ENCODE measurements at regions not wholly inside any gene's neighbourhood (a gene's known extent, or its start where the extent isn't known, plus 50 kb on each side); places are given as distances from the start of the nearest gene placed in this dataset.

- Histone ChIP-seq H3K27me3 (ENCODE audit: insufficient read depth, low read depth, low read length) (no peaks in the 10 kb centered on the region), H3K4me3 (ENCODE audit: low read length) (no peak overlapping the region), H3F3A (ENCODE audit: insufficient read depth, low read length, poor library complexity, severe bottlenecking) (no peaks in the 10 kb centered on the region), H3K36me3 (ENCODE audit: insufficient read depth, low read length) (no peaks in the 10 kb centered on the region), H3K9me3 (ENCODE audit: low read length) (no peaks in the 10 kb centered on the region), H3K9ac (ENCODE audit: low read length) (no peak overlapping the region), H3K27ac (ENCODE audit: low read length) (no peak overlapping the region), H3K4me2 (ENCODE audit: low read length) (no peak overlapping the region), H3K9me2 (ENCODE audit: insufficient read depth, low read length) (no peaks in the 10 kb centered on the region), H4K20me1 (ENCODE audit: insufficient read depth) (no peaks in the 10 kb centered on the region), H2AFZ (ENCODE audit: low read depth, low read length) (no peak overlapping the region), H3K79me2 (replicated peaks; ENCODE audit: insufficient read depth, low read length) (no peaks in the 10 kb centered on the region)
- TF ChIP-seq POLR2AphosphoS5 (IDR thresholded peaks at IDR 0.05), result no peak
- no peak for TF ChIP-seq EZH2 (IDR thresholded peaks at IDR 0.05; ENCODE audit: borderline replicate concordance, insufficient read depth, low read length, poor library complexity, severe bottlenecking)
- TF ChIP-seq RAD21 (conservative IDR thresholded peaks at IDR 0.05), result no peak
- TF ChIP-seq, protein P1, sequence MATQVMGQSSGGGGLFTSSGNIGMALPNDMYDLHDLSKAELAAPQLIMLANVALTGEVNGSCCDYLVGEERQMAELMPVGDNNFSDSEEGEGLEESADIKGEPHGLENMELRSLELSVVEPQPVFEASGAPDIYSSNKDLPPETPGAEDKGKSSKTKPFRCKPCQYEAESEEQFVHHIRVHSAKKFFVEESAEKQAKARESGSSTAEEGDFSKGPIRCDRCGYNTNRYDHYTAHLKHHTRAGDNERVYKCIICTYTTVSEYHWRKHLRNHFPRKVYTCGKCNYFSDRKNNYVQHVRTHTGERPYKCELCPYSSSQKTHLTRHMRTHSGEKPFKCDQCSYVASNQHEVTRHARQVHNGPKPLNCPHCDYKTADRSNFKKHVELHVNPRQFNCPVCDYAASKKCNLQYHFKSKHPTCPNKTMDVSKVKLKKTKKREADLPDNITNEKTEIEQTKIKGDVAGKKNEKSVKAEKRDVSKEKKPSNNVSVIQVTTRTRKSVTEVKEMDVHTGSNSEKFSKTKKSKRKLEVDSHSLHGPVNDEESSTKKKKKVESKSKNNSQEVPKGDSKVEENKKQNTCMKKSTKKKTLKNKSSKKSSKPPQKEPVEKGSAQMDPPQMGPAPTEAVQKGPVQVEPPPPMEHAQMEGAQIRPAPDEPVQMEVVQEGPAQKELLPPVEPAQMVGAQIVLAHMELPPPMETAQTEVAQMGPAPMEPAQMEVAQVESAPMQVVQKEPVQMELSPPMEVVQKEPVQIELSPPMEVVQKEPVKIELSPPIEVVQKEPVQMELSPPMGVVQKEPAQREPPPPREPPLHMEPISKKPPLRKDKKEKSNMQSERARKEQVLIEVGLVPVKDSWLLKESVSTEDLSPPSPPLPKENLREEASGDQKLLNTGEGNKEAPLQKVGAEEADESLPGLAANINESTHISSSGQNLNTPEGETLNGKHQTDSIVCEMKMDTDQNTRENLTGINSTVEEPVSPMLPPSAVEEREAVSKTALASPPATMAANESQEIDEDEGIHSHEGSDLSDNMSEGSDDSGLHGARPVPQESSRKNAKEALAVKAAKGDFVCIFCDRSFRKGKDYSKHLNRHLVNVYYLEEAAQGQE (IDR thresholded peaks at IDR 0.05; ENCODE audit: borderline replicate concordance), result no peak
- TF ChIP-seq CTCF (IDR thresholded peaks at IDR 0.05; ENCODE audit: poor library complexity, severe bottlenecking), result no peak
- TF ChIP-seq MXI1 (conservative IDR thresholded peaks at IDR 0.05; ENCODE audit: poor library complexity, severe bottlenecking), result no peak
- TF ChIP-seq SMC3 (conservative IDR thresholded peaks at IDR 0.05; ENCODE audit: poor library complexity), result no peak
- TF ChIP-seq TAF1 (IDR thresholded peaks at IDR 0.05; ENCODE audit: low read depth), result no peak
- no peak for TF ChIP-seq EP300 (conservative IDR thresholded peaks at IDR 0.05; ENCODE audit: poor library complexity, severe bottlenecking)
These were observed 300.2 kb downstream of the USP46 start for GRCh38 chr4:52358883-52359321.

DNA sequence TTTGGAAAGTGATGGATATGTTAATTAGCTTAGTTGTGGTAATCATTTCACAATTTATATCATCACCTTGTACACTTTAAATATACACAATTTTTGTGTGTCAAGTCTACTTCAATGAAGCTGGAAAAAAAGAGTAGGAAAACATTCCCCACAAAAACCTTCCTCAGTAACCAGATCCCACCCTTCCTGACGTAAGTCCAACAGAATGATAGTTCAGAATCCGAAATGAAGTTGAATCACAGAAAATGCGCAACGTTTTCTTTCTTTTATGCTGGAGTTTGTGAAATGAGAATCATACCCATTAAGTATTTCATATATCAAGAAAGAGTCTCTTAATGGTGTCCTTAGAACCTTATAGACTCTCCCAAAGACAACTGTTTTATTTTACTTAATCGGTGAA is 292.9 kb downstream of the USP46 start:
- Histone ChIP-seq H3K9ac (ENCODE audit: low read length) (no peak overlapping the region), H3K27ac (ENCODE audit: low read length) (no peak overlapping the region), H3K9me2 (ENCODE audit: insufficient read depth, low read length) (no peaks in the 10 kb centered on the region), H3K36me3 (ENCODE audit: insufficient read depth, low read length) (no peaks in the 10 kb centered on the region), H3K79me2 (replicated peaks; ENCODE audit: insufficient read depth, low read length) (no peaks in the 10 kb centered on the region), H2AFZ (ENCODE audit: low read depth, low read length) (no peak overlapping the region), H3K4me2 (ENCODE audit: low read length) (no peak overlapping the region), H3K9me3 (ENCODE audit: low read length) (no peaks in the 10 kb centered on the region), H3K4me3 (ENCODE audit: low read length) (no peak overlapping the region), H3K27me3 (ENCODE audit: insufficient read depth, low read depth, low read length) (no peaks in the 10 kb centered on the region), H4K20me1 (ENCODE audit: insufficient read depth) (no peaks in the 10 kb centered on the region), H3F3A (ENCODE audit: insufficient read depth, low read length, poor library complexity, severe bottlenecking) (no peaks in the 10 kb centered on the region)
- TF ChIP-seq POLR2AphosphoS5 (IDR thresholded peaks at IDR 0.05) (no peak), SMC3 (conservative IDR thresholded peaks at IDR 0.05; ENCODE audit: poor library complexity) (no peak), EZH2 (IDR thresholded peaks at IDR 0.05; ENCODE audit: borderline replicate concordance, insufficient read depth, low read length, poor library complexity, severe bottlenecking) (no peak), EP300 (conservative IDR thresholded peaks at IDR 0.05; ENCODE audit: poor library complexity, severe bottlenecking) (no peak), RAD21 (conservative IDR thresholded peaks at IDR 0.05) (no peak)

Data from neural cell (in vitro differentiated cells).